Osteoblast (primary cell): ENCODE measurements at regions not wholly inside any gene's neighbourhood (a gene's known extent, or its start where the extent isn't known, plus 50 kb on each side); places are given as distances from the start of the nearest gene placed in this dataset.

ENCODE experiments used
- DNase-seq: peaks from one replicate; pipeline ENCODE4 v3.0.0; 2011; ENCODE audit warnings: low spot score, mixed read lengths; ENCODE audit not compliant: insufficient read length; ENCODE audit errors: missing footprints
- H2AFZ ChIP-seq: 2 replicates; pipeline ENCODE4 v1.6.0; 2011; ENCODE audit warnings: mild to moderate bottlenecking, low read length
- H3K27ac ChIP-seq: 2 replicates; pipeline ENCODE4 v1.5.1; 2011; ENCODE audit warnings: mild to moderate bottlenecking, low read depth, low read length, moderate library complexity
- H3K27me3 ChIP-seq: 2 replicates; pipeline ENCODE4 v1.6.0; 2012; ENCODE audit warnings: mild to moderate bottlenecking, control low read depth, inconsistent platforms, low read length, moderate library complexity; ENCODE audit not compliant: insufficient read depth
- H3K36me3 ChIP-seq: 2 replicates; pipeline ENCODE4 v1.5.1; 2011; ENCODE audit warnings: mild to moderate bottlenecking, low read length, control low read depth, moderate library complexity; ENCODE audit not compliant: insufficient read depth
- H3K4me1 ChIP-seq: 2 replicates; pipeline ENCODE4 v1.5.1; 2011; ENCODE audit warnings: mild to moderate bottlenecking, low read length, control low read depth, moderate library complexity; ENCODE audit not compliant: insufficient read depth
- H3K4me2 ChIP-seq: 2 replicates; pipeline ENCODE4 v1.6.0; 2011; ENCODE audit warnings: mild to moderate bottlenecking, low read length; ENCODE audit not compliant: insufficient read depth
- H3K4me3 ChIP-seq: fragments of 200-600 bp; sonication (generic); 3 replicates; pipeline ENCODE4 v1.5.1; 2012; ENCODE audit warnings: mild to moderate bottlenecking, low read length, inconsistent platforms; ENCODE audit not compliant: insufficient read depth
- H3K79me2 ChIP-seq: 2 replicates; pipeline ENCODE4 v1.6.0; 2012; ENCODE audit warnings: mild to moderate bottlenecking, low read length, control low read depth, inconsistent platforms; ENCODE audit not compliant: insufficient read depth
- H3K9me3 ChIP-seq: 2 replicates; pipeline ENCODE4 v1.5.1; 2011; ENCODE audit warnings: low read depth, low read length, control low read depth
- H4K20me1 ChIP-seq: 2 replicates; pipeline ENCODE4 v1.6.0; 2012; ENCODE audit warnings: mild to moderate bottlenecking, low read length, control low read depth; ENCODE audit not compliant: insufficient read depth
- CTCF ChIP-seq: IDR thresholded peaks from 2 replicates; pipeline ENCODE4 v1.5.1; 2011; ENCODE audit warnings: mild to moderate bottlenecking, low read depth, low read length, moderate library complexity; ENCODE audit errors: extremely low read depth

- H4K20me1 ChIP-seq: no peaks in the 10 kb centered on the region
- no peaks in the 10 kb centered on the region for H3K9me3 ChIP-seq
- no peaks in the 10 kb centered on the region for H3K27me3 ChIP-seq
- DNase-seq: peak; percentile 91
- peaks cover 32% of the 10 kb centered on the region for H3K4me1 ChIP-seq
- no peaks in the 10 kb centered on the region for H3K36me3 ChIP-seq
- H3K4me3 ChIP-seq: peak overlapping the region; percentile 48
- H3K4me2 ChIP-seq: peak overlapping the region; percentile 65
- peak overlapping the region; percentile 32 for H2AFZ ChIP-seq
- H3K27ac ChIP-seq: peak overlapping the region; percentile 79
- H3K79me2 ChIP-seq: no peaks in the 10 kb centered on the region
- TF ChIP-seq CTCF: no peak
These were observed 164.2 kb upstream of the ITGB1 start for GRCh38 chr10:33122014-33122809.

GRCh38 chr10:33120700-33121099 is 162.7 kb upstream of the ITGB1 start:
- H3K4me1 ChIP-seq: peaks cover 40% of the 10 kb centered on the region
- no peaks in the 10 kb centered on the region for H3K9me3 ChIP-seq
- TF ChIP-seq CTCF: no peak
- H3K4me3 ChIP-seq: no peak overlapping the region
- H4K20me1 ChIP-seq: no peaks in the 10 kb centered on the region
- no peak for DNase-seq
- no peak overlapping the region for H3K27ac ChIP-seq
- no peaks in the 10 kb centered on the region for H3K36me3 ChIP-seq
- H3K27me3 ChIP-seq: no peaks in the 10 kb centered on the region
- no peaks in the 10 kb centered on the region for H3K79me2 ChIP-seq
- no peak overlapping the region for H3K4me2 ChIP-seq
- H2AFZ ChIP-seq: no peak overlapping the region

GRCh38 chr10:33120275-33120674 is 162.2 kb upstream of the ITGB1 start:
- no peak for TF ChIP-seq CTCF
- H3K79me2 ChIP-seq: no peaks in the 10 kb centered on the region
- H2AFZ ChIP-seq: no peak overlapping the region
- no peak overlapping the region for H3K4me3 ChIP-seq
- H3K9me3 ChIP-seq: no peaks in the 10 kb centered on the region
- peaks cover 40% of the 10 kb centered on the region for H3K4me1 ChIP-seq
- DNase-seq: no peak
- no peaks in the 10 kb centered on the region for H4K20me1 ChIP-seq
- no peak overlapping the region for H3K4me2 ChIP-seq
- no peaks in the 10 kb centered on the region for H3K27me3 ChIP-seq
- no peak overlapping the region for H3K27ac ChIP-seq
- H3K36me3 ChIP-seq: no peaks in the 10 kb centered on the region

GRCh38 chr10:33117816-33118215 is 159.8 kb upstream of the ITGB1 start:
- no peaks in the 10 kb centered on the region for H3K27me3 ChIP-seq
- no peaks in the 10 kb centered on the region for H3K79me2 ChIP-seq
- no peak for DNase-seq
- no peak for TF ChIP-seq CTCF
- H3K27ac ChIP-seq: no peak overlapping the region
- H3K4me3 ChIP-seq: no peak overlapping the region
- no peak overlapping the region for H2AFZ ChIP-seq
- no peaks in the 10 kb centered on the region for H4K20me1 ChIP-seq
- peaks cover 64% of the 10 kb centered on the region for H3K4me1 ChIP-seq
- no peaks in the 10 kb centered on the region for H3K36me3 ChIP-seq
- no peaks in the 10 kb centered on the region for H3K9me3 ChIP-seq
- no peak overlapping the region for H3K4me2 ChIP-seq
